H9 (cell line): ENCODE measurements at regions not wholly inside any gene's neighbourhood (a gene's known extent, or its start where the extent isn't known, plus 50 kb on each side); places are given as distances from the start of the nearest gene placed in this dataset.

Experiments
- DNase-seq: peaks from one replicate; pipeline ENCODE4 v3.0.0-alpha.2; 2017
- H2AFZ ChIP-seq: one replicate; pipeline ENCODE4 v1.6.1; 2013; ENCODE audit warnings: mild to moderate bottlenecking, low read length, control low read depth, moderate library complexity
- H2AK5ac ChIP-seq: 2 replicates; pipeline ENCODE4 v1.6.1; 2013; ENCODE audit warnings: low read length, control low read depth, mixed read lengths; ENCODE audit not compliant: insufficient read length
- H2BK120ac ChIP-seq: one replicate; pipeline ENCODE4 v1.6.1; 2013; ENCODE audit warnings: low read depth, mild to moderate bottlenecking, low read length, control low read depth, inconsistent platforms; ENCODE audit not compliant: poor library complexity, severe bottlenecking
- H2BK12ac ChIP-seq: 2 replicates; pipeline ENCODE4 v1.6.1; 2013; ENCODE audit warnings: low read length, control low read depth, mixed read lengths, low read depth; ENCODE audit not compliant: insufficient read length
- H2BK15ac ChIP-seq: 2 replicates; pipeline ENCODE4 v1.6.1; 2013; ENCODE audit warnings: low read depth, low read length, control low read depth
- H2BK20ac ChIP-seq: one replicate; pipeline ENCODE4 v1.6.1; 2013; ENCODE audit warnings: low read depth, mild to moderate bottlenecking, low read length, control low read depth, inconsistent platforms; ENCODE audit not compliant: poor library complexity, severe bottlenecking
- H2BK5ac ChIP-seq: 2 replicates; pipeline ENCODE4 v1.6.1; 2013; ENCODE audit warnings: low read length, control low read depth, mixed read lengths; ENCODE audit not compliant: insufficient read length
- H3K14ac ChIP-seq: 2 replicates; pipeline ENCODE4 v1.6.1; 2013; ENCODE audit warnings: low read length, control low read depth; ENCODE audit not compliant: insufficient read depth
- H3K18ac ChIP-seq: 2 replicates; pipeline ENCODE4 v1.6.1; 2013; ENCODE audit warnings: low read depth, mild to moderate bottlenecking, mixed read lengths, low read length, control low read depth; ENCODE audit not compliant: insufficient read length
- H3K23ac ChIP-seq: 2 replicates; pipeline ENCODE4 v1.6.1; 2013; ENCODE audit warnings: low read length, control low read depth, mixed read lengths, low read depth; ENCODE audit not compliant: insufficient read length
- H3K23me2 ChIP-seq: 2 replicates; pipeline ENCODE4 v1.6.1; 2013; ENCODE audit warnings: low read depth, mild to moderate bottlenecking, mixed read lengths, low read length, control low read depth; ENCODE audit not compliant: insufficient read length, poor library complexity, severe bottlenecking
- H3K27ac ChIP-seq: 2 replicates; pipeline ENCODE4 v1.5.1; 2013; ENCODE audit warnings: low read length, control low read depth, mixed read lengths, low read depth; ENCODE audit not compliant: insufficient read length
- H3K27me3 ChIP-seq: 2 replicates; pipeline ENCODE4 v1.6.1; 2013; ENCODE audit warnings: low read length, control low read depth, inconsistent platforms; ENCODE audit not compliant: insufficient read depth
- H3K4ac ChIP-seq: 2 replicates; pipeline ENCODE4 v1.6.1; 2013; ENCODE audit warnings: low read depth, mild to moderate bottlenecking, control low read depth, inconsistent platforms, low read length, moderate library complexity
- H3K4me1 ChIP-seq: 2 replicates; pipeline ENCODE4 v1.6.1; 2013; ENCODE audit warnings: low read length, control low read depth, inconsistent platforms; ENCODE audit not compliant: insufficient read depth
- H3K4me2 ChIP-seq: 2 replicates; pipeline ENCODE4 v1.6.1; 2013; ENCODE audit warnings: low read length, control low read depth, mixed read lengths; ENCODE audit not compliant: insufficient read length, insufficient read depth
- H3K56ac ChIP-seq: 2 replicates; pipeline ENCODE4 v1.6.1; 2013; ENCODE audit warnings: low read depth, mild to moderate bottlenecking, mixed read lengths, low read length, control low read depth; ENCODE audit not compliant: insufficient read length
- H3K79me1 ChIP-seq: 2 replicates; pipeline ENCODE4 v1.6.1; 2013; ENCODE audit warnings: low read depth, mild to moderate bottlenecking, moderate library complexity, low read length, control low read depth, inconsistent platforms; ENCODE audit not compliant: insufficient read depth, poor library complexity, severe bottlenecking
- H3K79me2 ChIP-seq: 2 replicates; pipeline ENCODE4 v1.6.1; 2013; ENCODE audit warnings: low read length, control low read depth, inconsistent platforms; ENCODE audit not compliant: insufficient read depth
- H3K9ac ChIP-seq: 2 replicates; pipeline ENCODE4 v1.6.1; 2013; ENCODE audit warnings: low read length, control low read depth, mixed read lengths; ENCODE audit not compliant: insufficient read length; ENCODE audit errors: extremely low read depth
- H3K9me3 ChIP-seq: one replicate; pipeline ENCODE4 v1.6.1; 2013; ENCODE audit warnings: low read depth, low read length, inconsistent platforms; ENCODE audit not compliant: control insufficient read depth
- H3T11ph ChIP-seq: one replicate; pipeline ENCODE4 v1.6.1; 2013; ENCODE audit warnings: mild to moderate bottlenecking, low read length, control low read depth, inconsistent platforms
- H4K20me1 ChIP-seq: one replicate; pipeline ENCODE4 v1.6.1; 2013; ENCODE audit not compliant: control insufficient read depth, insufficient read length, insufficient read depth
- H4K5ac ChIP-seq: 2 replicates; pipeline ENCODE4 v1.6.1; 2013; ENCODE audit warnings: low read depth, mild to moderate bottlenecking, mixed read lengths, low read length, control low read depth; ENCODE audit not compliant: insufficient read length
- H4K8ac ChIP-seq: replicated peaks from 2 replicates; pipeline ENCODE4 v1.6.1; 2013; ENCODE audit warnings: low read length, control low read depth, mixed read lengths, low read depth; ENCODE audit not compliant: insufficient read length
- H4K91ac ChIP-seq: 2 replicates; pipeline ENCODE4 v1.6.1; 2013; ENCODE audit warnings: low read depth, mild to moderate bottlenecking, moderate library complexity, mixed read lengths, low read length, control low read depth; ENCODE audit not compliant: insufficient read length
- H3K27ac Mint-ChIP-seq, 3 experiments: 2 replicates in 2 of 3; 3 replicates in 1 of 3; pipeline ENCODE4 v1.8.0; 2020 to 2021; ENCODE audit warnings: mixed read lengths in 3 of 3, mild to moderate bottlenecking in 1 of 3, moderate library complexity in 1 of 3
- H3K27me3 Mint-ChIP-seq: 2 replicates; pipeline ENCODE4 v1.8.0; 2021; ENCODE audit warnings: low read depth, mild to moderate bottlenecking, moderate library complexity, mixed read lengths
- H3K36me3 Mint-ChIP-seq, 3 experiments: 2 replicates in 2 of 3; 3 replicates in 1 of 3; pipeline ENCODE4 v1.8.0; 2020 to 2021; ENCODE audit warnings: low read depth in 3 of 3, mixed read lengths in 3 of 3; ENCODE audit not compliant: insufficient read depth in 1 of 3
- H3K4me1 Mint-ChIP-seq, 2 experiments: 2 replicates each; pipeline ENCODE4 v1.8.0; 2020; ENCODE audit warnings: mixed read lengths in 2 of 2
- H3K4me3 Mint-ChIP-seq, 2 experiments: 2 replicates in 1 of 2; 3 replicates in 1 of 2; pipeline ENCODE4 v1.8.0; 2020 to 2021; ENCODE audit warnings: mild to moderate bottlenecking in 2 of 2, mixed read lengths in 2 of 2, moderate library complexity in 1 of 2
- H3K9me3 Mint-ChIP-seq, 2 experiments: 2 replicates in 1 of 2; 3 replicates in 1 of 2; pipeline ENCODE4 v1.8.0; 2020; ENCODE audit warnings: mild to moderate bottlenecking in 2 of 2, mixed read lengths in 2 of 2, moderate library complexity in 1 of 2
- WGBS: extraction: QIAGEN DNeasy Blood & Tissue Kit; methylation state at CpG from one replicate; pipeline ENCODE4 v1.1.7; 2013; ENCODE audit warnings: missing lambda C conversion rate, low lambda C conversion rate, mixed read lengths; ENCODE audit not compliant: insufficient read length; ENCODE audit errors: extremely low coverage; 5-methylcytosine and 5-hydroxymethylcytosine counted together
- TF ChIP-seq, protein P1 (sequence below): fragments of 200-600 bp; sonication (generic); conservative IDR thresholded peaks from 3 replicates; pipeline ENCODE4 v1.8.0; 2021; ENCODE audit warnings: antibody characterized with exemption, mild to moderate bottlenecking

DNA sequence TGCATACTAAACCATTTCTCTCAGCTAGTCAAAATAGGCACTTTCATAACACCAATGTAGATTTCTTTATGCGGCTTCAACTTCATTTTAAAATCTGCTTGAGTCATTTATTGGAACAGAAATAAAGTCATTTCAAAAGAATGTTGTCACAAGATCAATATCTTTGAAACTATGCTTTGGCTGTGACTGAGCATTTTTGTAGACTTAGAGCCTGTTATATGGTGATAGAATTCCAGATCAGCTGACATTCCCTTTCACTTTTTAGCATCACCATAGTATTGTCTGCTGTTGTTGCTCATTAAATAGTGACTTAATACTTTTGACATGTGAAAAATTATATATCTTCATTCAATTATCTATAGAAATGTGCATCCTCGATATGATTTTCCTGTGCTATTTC is 279.2 kb upstream of the PRR20A start:
- H2BK15ac ChIP-seq, result no peak overlapping the region
- H3K9me3 ChIP-seq, result no peaks in the 10 kb centered on the region

More for the DNA sequence above, 279.2 kb upstream of the PRR20A start:
- no peak overlapping the region for H3K27ac Mint-ChIP-seq
- Histone ChIP-seq H3K79me1 (no peaks in the 10 kb centered on the region), H2BK12ac (no peak overlapping the region), H4K5ac (no peak overlapping the region), H4K91ac (no peak overlapping the region), H3K18ac (no peak overlapping the region), H2AK5ac (no peak overlapping the region), H3K4ac (no peak overlapping the region), H2BK5ac (no peak overlapping the region), H2BK20ac (no peak overlapping the region), H3K4me2 (no peak overlapping the region), H2AFZ (no peak overlapping the region), H3K56ac (no peak overlapping the region), H3K9ac (no peak overlapping the region), H3K14ac (no peak overlapping the region), H4K20me1 (no peaks in the 10 kb centered on the region), H3K23me2 (no peaks in the 10 kb centered on the region), H3K27me3 (no peaks in the 10 kb centered on the region), H3T11ph (no peak overlapping the region), H3K79me2 (no peaks in the 10 kb centered on the region), H2BK120ac (no peak overlapping the region), H3K23ac (no peak overlapping the region), H3K4me1 (no peaks in the 10 kb centered on the region), H4K8ac (no peak overlapping the region), H3K27ac (no peak overlapping the region)
- no CpG with 5 or more reads among the region's 2 CpGs for WGBS
- no peak overlapping the region for H3K4me3 Mint-ChIP-seq
- DNase-seq, result no peak
- H3K9me3 Mint-ChIP-seq, result peaks cover 2 to 4% of the 10 kb centered on the region in 2 experiments; a peak in 2 of 5 replicates
- TF ChIP-seq, protein P1, sequence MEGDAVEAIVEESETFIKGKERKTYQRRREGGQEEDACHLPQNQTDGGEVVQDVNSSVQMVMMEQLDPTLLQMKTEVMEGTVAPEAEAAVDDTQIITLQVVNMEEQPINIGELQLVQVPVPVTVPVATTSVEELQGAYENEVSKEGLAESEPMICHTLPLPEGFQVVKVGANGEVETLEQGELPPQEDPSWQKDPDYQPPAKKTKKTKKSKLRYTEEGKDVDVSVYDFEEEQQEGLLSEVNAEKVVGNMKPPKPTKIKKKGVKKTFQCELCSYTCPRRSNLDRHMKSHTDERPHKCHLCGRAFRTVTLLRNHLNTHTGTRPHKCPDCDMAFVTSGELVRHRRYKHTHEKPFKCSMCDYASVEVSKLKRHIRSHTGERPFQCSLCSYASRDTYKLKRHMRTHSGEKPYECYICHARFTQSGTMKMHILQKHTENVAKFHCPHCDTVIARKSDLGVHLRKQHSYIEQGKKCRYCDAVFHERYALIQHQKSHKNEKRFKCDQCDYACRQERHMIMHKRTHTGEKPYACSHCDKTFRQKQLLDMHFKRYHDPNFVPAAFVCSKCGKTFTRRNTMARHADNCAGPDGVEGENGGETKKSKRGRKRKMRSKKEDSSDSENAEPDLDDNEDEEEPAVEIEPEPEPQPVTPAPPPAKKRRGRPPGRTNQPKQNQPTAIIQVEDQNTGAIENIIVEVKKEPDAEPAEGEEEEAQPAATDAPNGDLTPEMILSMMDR, result no peak
- H3K27me3 Mint-ChIP-seq, result no peaks in the 10 kb centered on the region; the same call in 1 of the 2 replicates
- H3K4me1 Mint-ChIP-seq, result peaks cover 2 to 4% of the 10 kb centered on the region in 2 experiments; a peak in 2 of 4 replicates
- no peaks in the 10 kb centered on the region for H3K36me3 Mint-ChIP-seq
